ENCODE measurements at regions not wholly inside any gene's neighbourhood (a gene's known extent, or its start where the extent isn't known, plus 50 kb on each side); places are given as distances from the start of the nearest gene placed in this dataset.

GRCh38 chr4:179569549-179569948 is 2127.3 kb upstream of the AGA start:
- H4K20me1 ChIP-seq (ENCODE audit: insufficient read depth): no peaks in the 10 kb centered on the region
- POLR2A ChIA-PET: no interaction called here
- H3K27me3 ChIP-seq (ENCODE audit: insufficient read depth, low read length): no peaks in the 10 kb centered on the region
- H3K36me3 ChIP-seq (ENCODE audit: control insufficient read depth in 1 of 2, insufficient read depth in 2 of 2, low read length in 2 of 2): no peaks in the 10 kb centered on the region
- H3K4me2 ChIP-seq (ENCODE audit: low read length): no peak overlapping the region
- RAD21 ChIA-PET (ENCODE audit: low non-redundant PET in 1 of 2, low total read pairs in 2 of 2, uncharacterized antibody in 2 of 2, unreplicated experiment in 2 of 2): no interaction called here
- no peaks in the 10 kb centered on the region for H3K79me2 ChIP-seq (ENCODE audit: insufficient read depth, low read length)
- H3K9ac ChIP-seq (ENCODE audit: low read length): no peak overlapping the region
- BruUV-seq (replicated peaks): no TSS peak
- H3K9me3 ChIP-seq (ENCODE audit: control insufficient read depth in 1 of 2, insufficient read depth in 1 of 2, low read depth in 1 of 2, low read length in 2 of 2): no peaks in the 10 kb centered on the region
- no peak overlapping the region for H2AFZ ChIP-seq (ENCODE audit: low read depth, low read length, poor library complexity, severe bottlenecking)
- no peak overlapping the region for H3K4me3 ChIP-seq (replicated peaks in 1 of 2; ENCODE audit: low read depth in 1 of 2, low read length in 2 of 2)
- intact Hi-C loops (cut with micrococcal nuclease): no loop called here
- CTCF ChIA-PET: no interaction called here
- H3K9me2 ChIP-seq (ENCODE audit: insufficient read depth): no peaks in the 10 kb centered on the region
- H3K27ac ChIP-seq (ENCODE audit: low read depth, low read length): no peak overlapping the region
- H3K4me1 ChIP-seq (ENCODE audit: control insufficient read depth in 1 of 2, insufficient read depth in 2 of 2, low read length in 2 of 2): no peaks in the 10 kb centered on the region
- no peak for DNase-seq (ENCODE audit: low read depth, low spot score)
- TF ChIP-seq SIN3A (IDR thresholded peaks at IDR 0.05; ENCODE audit: low read depth) (no peak), ELF1 (IDR thresholded peaks at IDR 0.05; ENCODE audit: borderline replicate concordance, low read depth) (no peak), CEBPB (IDR thresholded peaks at IDR 0.05; ENCODE audit: low read depth) (no peak), MAX (IDR thresholded peaks at IDR 0.05) (no peak), ZNF274 (IDR thresholded peaks at IDR 0.05; ENCODE audit: low read depth, low read length) (no peak), REST (IDR thresholded peaks at IDR 0.05; ENCODE audit: low read depth) (no peak), POLR2AphosphoS5 (IDR thresholded peaks at IDR 0.05; ENCODE audit: low read depth, low read length) (no peak), EGR1 (IDR thresholded peaks at IDR 0.05; ENCODE audit: low read depth) (no peak), RAD21 (IDR thresholded peaks at IDR 0.05; ENCODE audit: low read depth) (no peak), CBX3 (IDR thresholded peaks at IDR 0.05; ENCODE audit: low read depth) (no peak), JUND (IDR thresholded peaks at IDR 0.05) (no peak), FOSL1 (IDR thresholded peaks at IDR 0.05; ENCODE audit: low read depth) (no peak), POLR2A (IDR thresholded peaks at IDR 0.05; ENCODE audit: borderline replicate concordance, extremely low read depth, insufficient read depth, insufficient read length) (no peak), EZH2phosphoT487 (IDR thresholded peaks at IDR 0.05; ENCODE audit: borderline replicate concordance) (no peak), SP1 (IDR thresholded peaks at IDR 0.05; ENCODE audit: low read depth) (no peak), EZH2 (IDR thresholded peaks at IDR 0.05) (no peak)
- TF ChIP-seq, protein P1, sequence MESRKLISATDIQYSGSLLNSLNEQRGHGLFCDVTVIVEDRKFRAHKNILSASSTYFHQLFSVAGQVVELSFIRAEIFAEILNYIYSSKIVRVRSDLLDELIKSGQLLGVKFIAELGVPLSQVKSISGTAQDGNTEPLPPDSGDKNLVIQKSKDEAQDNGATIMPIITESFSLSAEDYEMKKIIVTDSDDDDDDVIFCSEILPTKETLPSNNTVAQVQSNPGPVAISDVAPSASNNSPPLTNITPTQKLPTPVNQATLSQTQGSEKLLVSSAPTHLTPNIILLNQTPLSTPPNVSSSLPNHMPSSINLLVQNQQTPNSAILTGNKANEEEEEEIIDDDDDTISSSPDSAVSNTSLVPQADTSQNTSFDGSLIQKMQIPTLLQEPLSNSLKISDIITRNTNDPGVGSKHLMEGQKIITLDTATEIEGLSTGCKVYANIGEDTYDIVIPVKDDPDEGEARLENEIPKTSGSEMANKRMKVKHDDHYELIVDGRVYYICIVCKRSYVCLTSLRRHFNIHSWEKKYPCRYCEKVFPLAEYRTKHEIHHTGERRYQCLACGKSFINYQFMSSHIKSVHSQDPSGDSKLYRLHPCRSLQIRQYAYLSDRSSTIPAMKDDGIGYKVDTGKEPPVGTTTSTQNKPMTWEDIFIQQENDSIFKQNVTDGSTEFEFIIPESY (IDR thresholded peaks at IDR 0.05; ENCODE audit: extremely low read depth, insufficient replicate concordance, low read length): no peak
- TF ChIP-seq, protein P2, sequence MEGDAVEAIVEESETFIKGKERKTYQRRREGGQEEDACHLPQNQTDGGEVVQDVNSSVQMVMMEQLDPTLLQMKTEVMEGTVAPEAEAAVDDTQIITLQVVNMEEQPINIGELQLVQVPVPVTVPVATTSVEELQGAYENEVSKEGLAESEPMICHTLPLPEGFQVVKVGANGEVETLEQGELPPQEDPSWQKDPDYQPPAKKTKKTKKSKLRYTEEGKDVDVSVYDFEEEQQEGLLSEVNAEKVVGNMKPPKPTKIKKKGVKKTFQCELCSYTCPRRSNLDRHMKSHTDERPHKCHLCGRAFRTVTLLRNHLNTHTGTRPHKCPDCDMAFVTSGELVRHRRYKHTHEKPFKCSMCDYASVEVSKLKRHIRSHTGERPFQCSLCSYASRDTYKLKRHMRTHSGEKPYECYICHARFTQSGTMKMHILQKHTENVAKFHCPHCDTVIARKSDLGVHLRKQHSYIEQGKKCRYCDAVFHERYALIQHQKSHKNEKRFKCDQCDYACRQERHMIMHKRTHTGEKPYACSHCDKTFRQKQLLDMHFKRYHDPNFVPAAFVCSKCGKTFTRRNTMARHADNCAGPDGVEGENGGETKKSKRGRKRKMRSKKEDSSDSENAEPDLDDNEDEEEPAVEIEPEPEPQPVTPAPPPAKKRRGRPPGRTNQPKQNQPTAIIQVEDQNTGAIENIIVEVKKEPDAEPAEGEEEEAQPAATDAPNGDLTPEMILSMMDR (IDR thresholded peaks at IDR 0.05 in 2 of 3, conservative IDR thresholded peaks at IDR 0.05 in 1 of 3; ENCODE audit: borderline replicate concordance in 1 of 3, insufficient read depth in 1 of 3, low read depth in 2 of 3, low read length in 2 of 3): no peak
- TF ChIP-seq, protein P3, sequence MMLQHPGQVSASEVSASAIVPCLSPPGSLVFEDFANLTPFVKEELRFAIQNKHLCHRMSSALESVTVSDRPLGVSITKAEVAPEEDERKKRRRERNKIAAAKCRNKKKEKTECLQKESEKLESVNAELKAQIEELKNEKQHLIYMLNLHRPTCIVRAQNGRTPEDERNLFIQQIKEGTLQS (IDR thresholded peaks at IDR 0.05): no peak
- no peak for ATAC-seq

All from HCT116 (cell line).